ENCODE measurements at regions not wholly inside any gene's neighbourhood (a gene's known extent, or its start where the extent isn't known, plus 50 kb on each side); places are given as distances from the start of the nearest gene placed in this dataset.

DNA sequence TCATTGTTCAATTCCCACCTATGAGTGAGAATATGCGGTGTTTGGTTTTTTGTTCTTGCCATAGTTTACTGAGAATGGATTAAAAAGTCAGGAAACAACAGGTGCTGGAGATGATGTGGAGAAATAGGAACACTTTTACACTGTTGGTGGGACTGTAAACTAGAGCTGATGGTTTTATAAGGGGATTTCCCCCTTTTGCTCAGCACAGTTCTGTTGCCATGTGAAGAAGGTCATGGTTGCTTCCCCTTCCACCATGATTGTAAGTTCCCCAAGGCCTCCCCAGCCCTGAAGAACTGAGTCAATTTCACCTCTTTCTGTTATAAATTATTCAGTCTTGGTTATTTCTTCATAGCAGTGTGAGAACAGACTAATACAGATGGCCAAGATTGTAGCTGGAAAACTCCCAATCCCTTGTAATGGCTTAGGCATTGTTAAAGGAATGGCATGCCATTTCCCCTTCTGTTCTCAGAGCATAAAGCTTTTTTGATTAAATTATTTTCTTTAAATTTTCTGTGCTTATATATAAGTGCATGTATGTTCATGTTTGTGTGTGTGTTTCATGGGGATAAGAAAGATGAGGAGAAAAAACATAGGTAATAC is 144.8 kb downstream of the BACH1 start:
- no peak for DNase-seq (ENCODE audit: low read depth in 2 of 2)

DNA sequence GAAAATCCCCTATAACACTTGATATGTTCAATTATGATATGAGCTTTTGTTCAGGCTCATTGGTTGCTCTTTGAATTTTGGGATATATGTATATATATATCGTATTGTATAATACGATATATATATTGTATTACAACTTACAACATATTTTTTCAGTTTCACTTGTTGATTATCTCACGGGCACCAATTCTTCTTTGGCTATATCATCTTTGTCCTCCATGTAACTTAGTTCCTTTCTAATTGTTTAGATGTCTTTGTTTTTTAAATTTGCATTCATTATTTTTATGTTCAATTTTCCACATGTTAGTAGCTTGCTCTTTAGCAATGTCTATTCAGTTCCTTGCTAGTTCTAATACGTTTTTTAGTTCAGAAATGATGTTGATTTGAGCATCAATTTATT is 150.0 kb downstream of the BACH1 start:
- no peak for DNase-seq (ENCODE audit: low read depth in 2 of 2)

DNA sequence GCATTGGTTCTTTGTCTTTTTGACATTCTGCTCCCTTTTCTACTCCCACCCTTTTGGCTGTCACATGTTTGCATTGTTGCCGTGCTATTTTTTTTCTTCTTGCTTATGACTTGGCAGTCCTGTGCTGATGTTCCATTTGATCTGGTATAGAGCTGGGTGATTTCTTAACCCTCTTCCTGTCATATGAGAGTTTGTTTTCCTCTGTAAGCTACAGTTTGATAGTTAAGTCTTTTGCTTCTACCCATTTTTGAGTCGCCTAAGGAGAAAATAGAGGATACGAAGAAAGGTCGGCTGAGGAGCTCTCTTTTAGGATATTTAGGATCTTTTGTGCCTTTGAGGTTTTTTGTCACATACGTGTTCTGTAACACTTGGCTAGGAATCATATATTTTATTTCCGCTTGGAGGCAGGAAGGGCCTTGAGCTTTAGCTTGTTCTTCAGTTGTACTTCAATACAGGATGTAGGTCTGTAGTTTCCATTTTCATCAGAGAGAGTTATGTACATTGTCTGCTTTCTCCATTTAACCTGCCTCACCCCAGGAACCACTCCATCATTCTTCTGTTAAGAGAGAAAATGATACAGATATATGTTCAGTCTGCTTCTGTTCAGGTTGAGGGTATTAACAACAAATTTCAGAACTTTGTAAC is 150.7 kb downstream of the BACH1 start:
- DNase-seq (ENCODE audit: low read depth in 2 of 2): no peak

GRCh38 chr21:29450058-29450457 is 151.3 kb downstream of the BACH1 start:
- DNase-seq (ENCODE audit: low read depth in 2 of 2): no peak

- no peak for DNase-seq (ENCODE audit: low read depth in 2 of 2)
Measured at GRCh38 chr21:29453511-29453910, 154.8 kb downstream of the BACH1 start.

DNA sequence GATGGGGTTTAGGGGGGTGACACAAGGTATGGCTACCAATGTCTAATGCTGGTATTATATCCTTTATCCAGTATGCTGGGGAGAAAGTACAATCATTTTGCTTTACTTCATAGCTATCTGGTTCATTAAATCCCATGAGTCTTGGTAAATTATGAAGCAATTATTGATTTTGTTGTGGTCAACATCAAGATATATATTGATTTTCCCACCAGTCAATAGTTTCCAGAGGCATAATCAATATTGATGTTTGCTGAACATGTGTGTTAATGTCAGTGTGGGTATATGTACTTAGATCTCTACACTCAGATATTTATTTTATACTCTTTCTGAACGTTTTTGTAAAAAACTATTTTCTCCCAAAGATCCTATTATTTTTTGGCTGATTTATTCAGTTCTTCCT is 155.5 kb downstream of the BACH1 start:
- DNase-seq (ENCODE audit: low read depth in 2 of 2): no peak

- DNase-seq (ENCODE audit: low read depth in 2 of 2): no peak
Measured at GRCh38 chr21:29462479-29462878, 163.8 kb downstream of the BACH1 start.

DNA sequence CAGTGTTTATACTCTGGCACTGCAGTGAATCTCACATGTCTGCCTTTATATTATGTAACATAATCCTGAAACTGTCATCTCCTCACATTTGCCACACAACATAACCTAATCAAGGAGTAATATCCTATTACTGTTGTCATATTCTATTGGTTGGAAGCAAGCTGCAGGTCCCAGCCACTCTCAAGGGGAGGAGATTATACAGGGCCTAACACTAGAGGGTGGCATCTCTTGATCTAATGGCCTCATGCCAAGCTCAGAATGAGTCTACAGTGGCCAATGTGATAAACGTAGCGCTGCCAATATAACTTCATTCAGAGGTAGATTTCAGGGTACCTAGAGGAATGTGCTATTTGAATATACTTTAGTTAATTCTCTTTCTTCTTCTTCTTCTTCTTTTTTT is 166.8 kb downstream of the BACH1 start:
- DNase-seq (ENCODE audit: low read depth in 2 of 2): no peak

DNA sequence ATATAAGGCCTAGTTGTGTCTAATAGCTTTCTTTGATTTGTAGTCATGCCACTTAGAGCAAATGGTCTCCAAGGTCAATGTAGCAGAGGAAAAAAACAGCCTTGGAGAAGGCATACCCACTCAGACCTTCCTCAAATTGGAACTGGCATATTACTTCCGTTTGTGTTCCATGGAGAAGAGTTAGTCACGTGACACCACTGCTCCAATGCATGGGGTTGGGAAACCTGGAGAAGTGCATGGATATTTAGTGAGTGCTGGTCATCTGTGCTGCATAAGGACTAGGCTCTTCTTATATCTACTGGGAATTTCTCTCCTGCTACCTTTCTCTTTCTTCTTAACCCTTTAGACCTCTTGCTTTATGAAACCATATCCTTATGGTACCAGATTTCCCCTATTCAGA is 167.8 kb downstream of the BACH1 start:
- no peak for DNase-seq (ENCODE audit: low read depth in 2 of 2)

- DNase-seq (ENCODE audit: low read depth in 2 of 2): no peak
Measured at GRCh38 chr21:29470397-29470796, 171.7 kb downstream of the BACH1 start.

DNA sequence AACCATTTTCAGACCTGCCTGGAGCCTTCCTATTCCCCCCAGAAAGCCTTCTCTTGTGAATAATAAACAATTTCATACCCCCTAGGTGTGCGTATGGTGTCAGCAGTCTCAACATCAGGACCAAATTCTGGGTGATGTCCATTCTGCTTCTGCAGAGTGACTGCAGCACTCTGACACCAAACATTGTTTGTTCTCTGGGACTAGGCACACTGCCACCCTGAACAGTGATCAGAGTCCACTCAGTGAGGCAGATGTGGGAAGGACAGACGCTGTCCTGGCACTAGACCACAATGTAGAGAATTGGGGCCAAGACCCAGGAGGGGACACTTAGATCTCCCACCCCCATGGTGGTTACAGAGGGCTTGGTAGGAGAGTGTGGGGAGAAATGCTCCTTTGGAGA is 175.1 kb downstream of the BACH1 start:
- DNase-seq (ENCODE audit: low read depth in 2 of 2): no peak

- DNase-seq (ENCODE audit: low read depth in 2 of 2): no peak
Measured at GRCh38 chr21:29475329-29475728, 176.6 kb downstream of the BACH1 start.

- no peak for DNase-seq (ENCODE audit: low read depth in 2 of 2)
Measured at GRCh38 chr21:29477347-29477746, 178.6 kb downstream of the BACH1 start.

DNA sequence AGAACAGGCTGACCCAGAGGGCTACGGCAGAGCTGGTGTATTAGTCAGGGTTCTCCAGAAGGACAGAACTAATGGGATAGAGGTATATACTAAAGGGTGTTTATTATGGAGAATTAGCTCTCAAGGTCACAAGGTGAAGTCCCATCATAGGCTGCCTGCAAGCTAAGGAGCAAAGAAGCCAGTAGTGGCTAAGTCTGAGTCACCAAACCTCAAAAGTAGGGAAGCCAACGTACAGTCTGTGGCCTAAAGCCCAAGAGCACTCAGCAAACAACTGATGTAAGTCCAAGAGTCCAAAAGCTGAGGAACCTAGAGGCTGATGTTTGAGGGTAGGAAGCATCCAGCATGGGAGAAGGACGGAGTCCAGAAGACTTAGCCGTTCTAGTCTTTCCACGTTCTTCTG is 179.2 kb downstream of the BACH1 start:
- DNase-seq (ENCODE audit: low read depth in 2 of 2): no peak

DNA sequence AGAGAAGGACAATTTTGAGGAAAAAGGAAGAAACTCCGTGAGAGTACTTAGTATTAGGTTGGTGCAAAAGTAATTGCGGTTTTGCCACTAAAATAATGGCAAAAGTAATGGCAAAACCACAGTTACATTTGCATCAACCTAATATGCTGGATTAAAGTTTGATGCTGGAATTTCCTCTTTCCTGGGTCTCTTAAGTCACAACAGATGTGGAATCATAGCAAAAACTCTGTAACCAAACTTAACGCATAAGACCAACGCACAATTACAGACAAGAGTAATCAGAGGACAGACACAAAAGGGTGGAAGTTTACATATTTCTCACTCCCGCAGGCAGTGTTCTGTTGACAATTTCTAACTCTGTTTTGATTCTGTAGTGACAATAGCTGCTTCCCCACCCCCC is 182.4 kb downstream of the BACH1 start:
- DNase-seq (ENCODE audit: low read depth in 2 of 2): no peak

GRCh38 chr21:29481641-29482040 is 182.9 kb downstream of the BACH1 start:
- no peak for DNase-seq (ENCODE audit: low read depth in 2 of 2)

GRCh38 chr21:29486306-29486807 is 187.6 kb downstream of the BACH1 start:
- no peak for DNase-seq (ENCODE audit: low read depth in 2 of 2)
